COLO668 (cell line): ENCODE measurements at regions not wholly inside any gene's neighbourhood (a gene's known extent, or its start where the extent isn't known, plus 50 kb on each side); places are given as distances from the start of the nearest gene placed in this dataset.
"Not testable (repeated sequence)": the region's sequence is repeated elsewhere in the genome, so short reads cannot be mapped to it uniquely, and the experiment has no call there.

Experiments
- DNase-seq: peaks from one replicate; lab custom pipeline; 2025; ENCODE audit not compliant: unreplicated experiment; lab: John Stamatoyannopoulos, UW

DNA sequence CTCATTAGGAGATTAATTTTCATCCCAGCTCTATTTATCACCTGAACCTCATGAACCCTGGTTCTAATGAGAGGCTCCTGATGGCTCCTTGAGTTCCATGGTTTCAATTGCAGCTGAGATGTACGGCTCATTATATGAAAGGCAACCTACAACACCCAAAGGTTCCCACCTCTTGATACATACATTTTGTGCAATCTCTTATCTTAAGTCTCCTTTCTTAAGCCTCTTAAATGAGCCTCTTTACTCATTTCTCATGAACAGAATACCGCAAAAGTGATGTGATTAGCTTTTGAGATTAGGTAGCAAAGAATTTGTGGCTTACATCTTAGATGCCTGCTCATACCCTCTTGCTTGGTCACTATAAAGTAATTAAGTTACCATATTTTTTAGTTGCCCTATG, 1964.0 kb upstream of the CDH6 start:
- DNase-seq, result no peak

DNA sequence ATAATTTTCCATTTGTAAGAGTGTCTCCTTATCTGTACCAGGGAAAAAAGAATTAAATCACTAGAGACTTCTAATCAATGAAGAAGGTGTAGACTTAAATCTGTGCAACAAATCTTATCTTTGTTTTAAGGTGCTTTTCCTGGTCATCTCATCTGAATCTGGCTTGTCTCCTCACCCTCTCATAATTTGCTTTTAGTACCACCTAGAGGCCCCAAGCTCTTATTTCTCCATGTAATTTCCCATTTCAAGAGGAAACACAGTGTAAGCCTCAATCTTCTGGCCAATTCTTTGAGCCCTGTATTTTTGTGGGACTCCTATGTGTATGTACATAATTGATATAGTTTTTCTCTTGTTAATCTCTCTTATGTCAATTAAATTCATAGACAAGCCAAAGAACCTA, 1975.3 kb upstream of the CDH6 start:
- DNase-seq, result no peak

DNA sequence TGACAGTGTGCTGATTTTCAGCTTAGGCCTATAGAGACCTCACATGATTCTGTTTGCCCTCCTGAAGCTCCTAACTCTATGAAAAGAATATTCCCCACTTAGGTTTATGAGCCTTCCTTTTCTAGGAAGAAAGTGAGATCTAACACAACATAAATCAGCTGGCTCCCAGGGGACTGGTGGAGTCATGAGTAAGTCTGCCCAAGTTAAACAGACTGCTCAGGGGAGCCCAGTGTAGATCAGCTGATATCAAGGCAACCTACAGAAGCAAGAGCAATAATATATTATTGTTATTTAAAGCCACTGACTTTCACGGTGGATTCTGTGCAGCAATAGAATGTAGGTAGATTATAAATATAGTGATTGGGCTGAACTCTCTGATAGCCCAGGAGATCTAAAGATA, 1978.6 kb upstream of the CDH6 start:
- no peak for DNase-seq

DNA sequence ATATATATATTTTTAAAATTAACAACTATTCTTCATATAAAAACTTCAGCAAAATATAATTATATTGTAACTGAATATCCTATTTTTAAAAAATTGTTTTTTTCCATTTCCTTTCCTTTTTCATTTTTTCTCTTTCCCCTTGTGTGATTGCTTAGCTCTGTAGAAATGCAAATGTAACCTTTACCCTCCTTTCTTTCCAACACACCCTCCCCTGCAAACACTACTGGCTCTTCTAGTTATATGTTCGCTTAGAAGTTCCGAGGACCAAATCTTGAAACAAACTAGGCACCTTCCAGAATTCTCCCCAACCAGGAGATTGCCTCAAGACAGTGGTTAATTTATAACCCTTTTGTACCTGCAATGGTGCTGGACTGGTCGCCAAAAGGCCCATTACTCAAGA, 1980.0 kb upstream of the CDH6 start:
- no peak for DNase-seq

DNA sequence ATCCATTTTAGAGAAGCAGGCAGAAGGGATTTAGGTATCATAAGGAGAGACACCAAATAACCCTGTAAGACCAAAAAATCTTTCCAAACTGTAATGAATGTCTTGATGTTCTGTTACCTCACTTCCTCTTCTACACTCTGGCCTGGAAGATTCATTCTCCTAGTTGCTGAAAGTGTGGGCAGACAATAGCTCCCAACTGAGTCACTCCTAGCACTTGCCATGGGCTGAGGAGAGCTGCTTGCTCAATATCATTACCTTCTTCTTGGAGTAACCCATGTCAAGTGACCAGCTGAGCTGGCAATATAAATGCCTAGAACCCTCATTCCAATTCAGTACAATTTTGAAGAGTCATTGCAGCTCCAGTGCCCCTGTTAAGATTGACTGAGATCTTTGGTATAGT, 1985.5 kb upstream of the CDH6 start:
- DNase-seq, result no peak

DNA sequence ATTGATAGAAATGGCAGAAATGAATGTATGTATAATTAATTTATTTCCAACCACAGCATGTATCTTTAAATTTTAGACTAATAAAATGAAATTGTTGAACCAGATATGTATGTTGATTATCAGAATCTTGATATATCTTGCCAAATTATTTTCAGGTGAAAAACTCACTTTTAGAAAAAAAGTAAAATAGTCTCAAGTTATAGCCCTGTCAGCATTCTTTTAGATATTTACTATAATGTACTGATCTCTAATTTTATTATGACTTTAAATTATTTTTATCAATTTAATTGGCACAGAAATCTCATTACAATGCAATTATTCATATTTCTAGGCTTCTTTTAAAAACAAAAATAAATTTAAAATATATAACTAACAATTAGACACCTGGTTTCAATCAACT, 1990.4 kb upstream of the CDH6 start:
- DNase-seq, result no peak

DNA sequence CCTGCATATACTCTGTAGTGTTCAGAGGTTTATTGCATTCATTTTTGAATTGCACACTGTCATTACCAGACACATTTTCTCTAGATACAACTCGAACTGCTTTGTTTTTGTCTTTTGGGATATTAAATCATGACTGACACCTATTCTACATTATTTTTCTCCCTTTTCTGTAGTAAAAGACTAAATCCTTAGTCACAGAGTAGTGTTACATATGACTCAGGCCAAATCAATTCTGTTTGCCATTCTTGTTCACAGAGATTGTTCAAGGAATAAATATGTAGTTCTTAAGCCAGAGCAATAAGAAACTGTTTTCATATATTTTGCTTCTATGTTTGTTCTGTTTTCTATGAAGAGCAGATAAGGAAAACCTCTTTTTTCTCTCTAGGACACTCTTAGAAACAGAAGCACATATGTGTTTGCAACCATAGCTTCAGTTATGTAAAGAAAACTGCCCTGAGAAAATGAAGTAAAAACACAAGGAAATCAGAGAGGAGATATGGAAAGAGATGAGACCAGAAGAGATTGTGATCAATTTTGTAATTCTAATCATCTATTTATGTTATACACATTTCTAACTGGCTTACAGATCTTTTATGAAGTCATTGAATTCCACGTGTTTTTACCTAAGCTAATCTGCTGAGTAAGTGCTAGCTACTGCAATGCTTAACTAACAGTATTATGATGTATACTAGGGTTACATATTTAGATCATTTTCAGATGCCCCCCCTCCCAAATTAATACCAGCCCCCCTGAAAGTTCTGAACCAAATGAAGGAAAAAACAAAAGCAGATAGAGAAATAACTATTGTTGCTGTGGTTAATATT, 1995.6 kb upstream of the CDH6 start:
- DNase-seq, result no peak

DNA sequence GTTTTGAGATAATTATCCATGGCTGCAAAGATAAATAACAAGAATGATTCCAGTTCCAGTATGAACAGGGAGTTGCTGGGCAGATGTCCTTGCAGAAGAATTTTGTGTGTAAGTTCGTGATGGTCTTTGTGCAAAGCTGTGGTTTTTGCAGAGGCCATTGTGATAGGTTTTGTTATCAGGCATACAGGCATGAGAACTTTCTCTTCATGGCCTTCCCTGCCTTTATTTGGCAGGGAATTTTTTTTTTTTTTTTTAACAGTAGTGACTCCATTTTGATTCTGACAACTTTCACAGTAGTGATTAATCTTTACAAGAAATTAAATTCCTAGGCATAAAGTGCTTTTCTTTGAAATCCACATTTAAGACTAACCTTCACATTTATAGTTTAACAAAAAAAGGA, 1999.5 kb upstream of the CDH6 start:
- no peak for DNase-seq

DNA sequence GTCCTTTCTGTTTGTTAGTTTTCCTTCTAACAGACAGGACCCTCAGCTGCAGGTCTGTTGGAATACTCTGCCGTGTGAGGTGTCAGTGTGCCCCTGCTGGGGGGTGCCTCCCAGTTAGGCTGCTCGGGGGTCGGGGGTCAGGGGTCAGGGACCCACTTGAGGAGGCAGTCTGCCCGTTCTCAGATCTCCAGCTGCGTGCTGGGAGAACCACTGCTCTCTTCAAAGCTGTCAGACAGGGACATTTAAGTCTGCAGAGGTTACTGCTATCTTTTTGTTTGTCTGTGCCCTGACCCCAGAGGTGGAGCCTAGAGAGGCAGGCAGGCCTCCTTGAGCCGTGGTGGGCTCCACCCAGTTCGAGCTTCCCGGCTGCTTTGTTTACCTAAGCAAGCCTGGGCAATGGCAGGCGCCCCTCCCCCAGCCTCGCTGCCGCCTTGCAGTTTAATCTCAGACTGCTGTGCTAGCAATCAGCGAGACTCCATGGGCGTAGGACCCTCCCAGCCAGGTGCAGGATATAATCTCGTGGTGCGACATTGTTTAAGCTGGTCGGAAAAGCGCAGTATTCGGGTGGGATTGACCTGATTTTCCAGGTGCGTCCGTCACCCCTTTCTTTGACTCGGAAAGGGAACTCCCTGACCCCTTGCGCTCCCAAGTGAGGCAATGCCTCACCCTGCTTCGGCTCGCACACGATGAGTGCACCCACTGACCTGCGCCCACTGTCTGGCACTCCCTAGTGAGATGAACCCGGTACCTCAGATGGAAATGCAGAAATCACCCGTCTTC, 2002.0 kb upstream of the CDH6 start:
- not testable (repeated sequence) for DNase-seq

DNA sequence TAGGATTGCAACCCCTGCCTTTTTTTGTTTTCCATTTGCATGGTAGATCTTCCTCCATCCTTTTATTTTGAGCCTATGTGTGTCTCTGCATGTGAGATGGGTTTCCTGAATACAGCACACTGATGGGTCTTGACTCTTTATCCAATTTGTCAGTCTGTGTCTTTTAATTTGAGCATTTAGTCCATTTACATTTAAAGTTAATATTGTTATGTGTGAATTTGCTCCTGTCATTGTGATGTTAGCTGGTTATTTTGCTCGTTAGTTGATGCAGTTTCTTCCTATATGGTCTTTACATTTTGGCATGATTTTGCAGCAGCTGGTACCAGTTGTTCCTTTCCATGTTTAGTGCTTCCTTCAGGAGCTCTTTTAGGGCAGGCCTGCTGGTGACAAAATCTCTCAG, 2003.1 kb upstream of the CDH6 start:
- DNase-seq, result not testable (repeated sequence)

DNA sequence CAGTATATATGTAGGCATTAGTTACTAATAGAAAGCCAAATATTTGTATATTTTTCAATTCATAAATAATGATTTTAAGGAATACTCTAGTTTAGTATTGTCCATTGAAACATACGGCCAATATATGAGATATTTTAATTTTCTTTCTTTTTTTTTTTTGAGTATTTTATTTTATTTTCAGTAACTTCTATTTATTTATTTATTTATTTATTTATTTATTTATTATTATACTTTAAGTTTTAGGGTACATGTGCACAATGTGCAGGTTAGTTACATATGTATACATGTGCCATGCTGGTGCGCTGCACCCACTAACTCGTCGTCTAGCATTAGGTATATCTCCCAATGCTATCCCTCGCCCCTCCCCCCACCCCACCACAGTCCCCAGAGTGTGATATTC, 2007.1 kb upstream of the CDH6 start:
- not testable (repeated sequence) for DNase-seq

DNA sequence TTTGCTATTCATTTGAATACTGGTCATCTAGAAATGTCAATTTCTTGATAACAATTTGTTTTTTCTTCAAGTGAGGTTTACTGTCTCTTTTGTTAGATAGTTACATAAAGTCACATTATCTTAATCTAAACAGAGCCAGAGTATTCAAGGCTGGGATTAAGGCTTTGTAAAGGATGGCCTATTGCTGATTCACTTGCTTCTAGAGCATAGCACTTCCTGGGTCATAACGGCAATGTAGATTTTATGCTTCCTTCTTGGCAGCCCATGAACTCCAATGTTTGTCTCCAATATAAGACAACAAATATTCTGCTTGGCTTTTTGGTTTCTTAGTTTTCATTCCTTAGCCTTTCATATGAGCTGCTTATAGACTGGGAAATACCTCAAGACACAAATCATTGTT, 2007.9 kb upstream of the CDH6 start:
- no peak for DNase-seq

DNA sequence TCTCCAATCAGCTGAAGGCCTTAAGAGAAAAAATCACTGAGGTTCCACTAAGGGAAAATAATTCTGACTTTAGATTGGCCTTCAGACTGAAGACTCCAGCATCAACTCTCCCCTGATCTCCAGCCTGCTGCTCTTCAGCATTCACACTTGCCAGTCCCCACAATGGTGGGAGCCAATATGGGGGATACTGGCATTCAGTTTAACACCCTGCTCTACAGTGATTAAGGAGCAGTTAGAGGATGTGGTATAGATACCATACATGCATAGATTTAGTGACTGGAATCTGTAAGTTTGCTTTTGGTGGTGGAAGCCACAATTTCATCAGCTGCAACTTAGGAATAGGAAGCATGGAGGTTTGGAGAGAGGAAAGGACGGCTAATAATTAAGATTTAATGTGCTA, 2017.7 kb upstream of the CDH6 start:
- DNase-seq, result no peak

DNA sequence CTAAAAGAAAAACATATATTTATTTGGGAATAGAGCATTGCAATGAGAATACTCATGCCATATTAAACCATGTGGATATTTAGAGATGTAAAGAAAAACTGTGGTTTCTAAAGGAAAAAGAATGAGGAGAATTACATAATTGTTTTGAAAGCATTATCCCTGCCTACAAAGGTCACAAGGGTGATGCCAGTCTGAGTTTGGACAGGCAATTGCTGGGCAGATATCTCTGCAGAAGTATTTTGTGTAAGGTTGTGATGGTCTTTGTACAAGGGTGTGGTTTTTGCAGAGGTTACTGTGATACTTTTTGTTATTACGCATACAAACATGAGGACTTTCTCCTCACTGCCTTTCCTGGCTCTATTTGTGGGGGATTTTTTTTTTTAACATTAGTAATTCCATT, 2022.9 kb upstream of the CDH6 start:
- no peak for DNase-seq

DNA sequence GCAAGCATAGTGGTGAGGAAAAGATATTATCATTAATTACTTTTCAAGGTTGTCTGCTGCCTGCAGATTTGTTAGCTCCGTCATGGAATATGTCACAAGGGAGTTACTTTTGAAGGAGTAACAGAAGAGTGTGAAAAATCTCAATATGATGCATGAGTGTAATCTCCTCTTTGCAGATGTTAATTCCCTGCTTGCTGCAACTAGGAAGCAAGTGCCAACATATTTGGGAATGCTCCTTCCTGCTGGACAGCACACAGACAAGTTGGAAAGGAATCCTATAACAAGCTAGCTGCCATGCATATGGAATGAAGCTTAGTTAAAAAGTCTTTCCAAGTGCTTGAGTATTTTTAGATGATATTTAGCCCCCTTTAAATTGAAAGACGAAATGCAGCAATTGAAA, 2023.6 kb upstream of the CDH6 start:
- no peak for DNase-seq

DNA sequence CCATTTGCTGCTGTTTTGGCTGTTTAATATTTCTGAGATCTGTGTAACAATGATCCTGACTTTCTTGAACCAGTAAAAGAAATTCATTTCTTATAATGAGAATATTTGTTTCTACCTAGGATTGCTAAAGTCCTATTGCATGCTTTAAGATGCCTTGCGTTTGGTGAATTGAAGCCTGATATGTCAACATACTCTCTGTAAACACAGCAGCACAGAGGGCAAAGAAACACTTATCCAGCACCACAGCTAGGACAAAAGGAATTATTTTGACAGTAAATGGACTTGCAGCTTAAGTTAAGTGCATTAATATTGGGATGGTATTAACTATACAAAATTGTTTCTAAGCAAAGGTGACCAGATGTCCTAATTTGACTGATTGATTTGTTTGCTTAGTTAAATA, 2031.2 kb upstream of the CDH6 start:
- no peak for DNase-seq

DNA sequence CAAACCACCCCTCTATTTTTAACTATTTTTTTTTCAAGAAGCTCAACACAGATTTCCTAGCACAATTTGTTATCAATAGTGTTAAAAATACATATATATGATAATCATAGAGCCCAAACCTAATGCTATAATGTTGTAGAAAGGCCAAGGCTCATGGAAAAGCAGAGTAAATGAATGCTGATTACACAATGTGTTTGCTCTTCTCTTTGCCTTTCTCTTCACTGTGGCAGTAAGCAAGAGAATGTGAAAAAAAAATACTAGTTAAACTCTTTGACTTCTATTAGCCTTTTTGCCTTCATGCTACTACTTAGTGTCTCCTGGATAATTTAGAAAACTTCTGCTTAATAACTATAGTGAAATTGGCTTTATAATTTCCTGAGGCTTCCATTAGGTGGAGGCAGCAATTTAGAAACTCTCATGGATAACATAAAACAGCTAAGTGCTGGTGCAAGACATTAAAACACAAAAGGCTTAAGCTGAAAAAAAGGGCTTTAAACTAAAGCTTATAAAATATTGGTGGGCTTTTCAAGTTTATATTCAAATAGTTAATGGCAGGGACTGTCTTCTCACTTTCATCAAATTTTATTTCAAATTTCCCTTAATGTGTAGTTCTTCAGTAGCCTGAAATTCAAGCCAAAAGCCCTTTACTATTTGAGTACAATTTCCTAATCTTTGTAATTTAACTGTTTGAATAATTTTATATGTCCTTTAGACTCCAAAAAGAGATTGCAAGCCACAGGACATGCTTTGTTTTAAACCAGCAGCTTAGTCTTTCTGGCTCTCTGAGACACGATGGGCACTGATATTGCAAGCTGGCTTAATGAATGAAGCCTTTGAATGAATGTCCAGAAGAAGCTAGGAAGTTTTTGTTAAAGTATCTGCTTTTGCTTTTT, 2031.8 kb upstream of the CDH6 start:
- DNase-seq, result no peak

DNA sequence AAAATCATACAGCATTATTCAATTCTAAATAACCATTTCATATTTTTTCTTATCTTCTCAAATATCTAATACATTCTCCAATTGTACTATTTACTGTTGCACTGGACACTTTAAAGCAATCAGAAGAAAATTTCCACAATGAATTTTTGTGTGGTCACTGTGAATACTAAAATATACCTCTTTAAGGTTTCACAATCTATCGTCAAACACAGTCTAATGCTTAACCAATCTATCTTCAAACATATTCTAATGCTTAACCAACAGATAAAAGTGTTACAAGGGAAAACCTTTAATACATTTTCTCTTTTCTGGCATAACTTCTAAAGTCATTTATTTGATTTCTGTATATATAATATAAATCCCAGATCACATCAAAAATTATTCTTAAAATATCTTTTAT, 2035.5 kb upstream of the CDH6 start:
- no peak for DNase-seq

DNA sequence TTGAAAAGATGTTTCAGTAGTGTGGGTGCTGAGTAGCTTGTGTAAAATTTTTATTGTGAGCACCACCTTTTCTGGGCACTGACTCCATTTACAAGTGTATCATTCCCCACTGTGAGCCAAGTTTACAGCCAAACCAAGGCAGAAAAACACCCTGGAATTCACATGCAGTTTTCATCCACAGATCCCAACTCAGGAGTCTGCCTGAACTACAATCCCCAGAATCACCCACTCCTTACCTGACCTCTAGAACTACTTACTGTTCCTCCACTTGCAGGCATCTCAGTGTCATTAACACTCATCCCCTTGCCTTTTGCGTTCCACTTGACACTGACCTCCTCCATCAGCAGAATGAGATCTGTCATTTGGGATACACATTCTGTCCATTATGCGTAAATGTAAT, 2042.6 kb upstream of the CDH6 start:
- no peak for DNase-seq

DNA sequence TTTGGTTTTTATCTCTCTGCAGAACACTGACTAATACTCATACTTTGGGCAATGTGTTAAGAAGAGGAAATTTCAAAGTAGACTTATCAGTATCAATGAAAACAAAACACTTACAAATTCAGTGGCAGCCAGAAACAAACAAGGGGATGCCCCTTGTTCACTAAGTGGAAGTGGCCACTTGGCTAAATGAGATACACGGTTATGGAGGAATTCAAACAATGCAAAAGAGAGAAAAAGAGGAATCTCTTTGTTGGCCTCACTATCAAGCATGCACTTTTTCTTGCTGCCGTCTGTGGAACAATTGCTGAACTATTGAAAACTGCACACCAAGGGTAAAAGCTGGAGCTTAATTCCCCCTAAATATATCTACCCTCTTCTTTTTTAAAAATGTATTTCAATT, 2044.9 kb upstream of the CDH6 start:
- DNase-seq, result no peak

DNA sequence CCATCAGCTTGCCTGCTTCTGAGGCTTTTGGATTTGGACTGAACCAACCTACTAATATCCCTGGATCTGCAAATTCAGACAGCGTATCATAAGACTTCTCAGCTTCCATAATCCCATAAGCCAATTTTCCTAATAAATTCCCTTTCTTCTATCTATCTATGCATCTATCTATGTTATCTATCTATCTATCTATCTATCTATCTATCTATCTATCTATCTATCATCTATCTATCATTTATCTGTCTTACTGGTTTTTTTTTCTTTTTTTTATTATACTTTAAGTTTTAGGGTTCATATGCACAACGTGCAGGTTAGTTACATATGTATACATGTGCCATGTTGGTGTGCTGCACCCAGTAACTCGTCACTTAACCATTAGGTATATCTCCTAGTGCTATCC, 2045.4 kb upstream of the CDH6 start:
- DNase-seq, result no peak

DNA sequence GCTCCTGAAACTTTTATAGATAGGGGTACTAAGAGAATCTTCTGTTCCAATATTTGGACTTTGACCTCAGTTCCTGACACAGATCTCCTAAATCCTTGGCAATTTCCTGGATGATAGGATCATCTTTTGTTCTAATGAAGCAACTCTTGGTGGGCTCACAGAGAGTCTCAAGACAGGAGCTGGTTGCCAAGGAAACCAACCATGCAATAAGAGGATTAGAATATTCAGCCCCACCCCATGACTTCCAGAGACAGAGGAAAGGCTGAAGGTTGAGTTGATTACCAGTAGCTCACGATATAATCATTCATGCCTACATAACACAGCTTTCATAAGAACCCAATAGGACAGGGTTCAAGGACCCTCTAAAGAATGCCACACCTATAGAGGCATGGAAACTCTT, 2050.2 kb upstream of the CDH6 start:
- no peak for DNase-seq
